GM06990 (cell line): ENCODE measurements at regions not wholly inside any gene's neighbourhood (a gene's known extent, or its start where the extent isn't known, plus 50 kb on each side); places are given as distances from the start of the nearest gene placed in this dataset.

Experiments
- DNase-seq: peaks from one replicate; pipeline ENCODE4 v3.0.0-alpha.2; 2011; ENCODE audit not compliant: insufficient read length; ENCODE audit errors: extremely low read depth
- H3K27me3 ChIP-seq: replicated peaks from 2 replicates; pipeline ENCODE4 v1.6.0; 2011; ENCODE audit warnings: low read length; ENCODE audit not compliant: control insufficient read depth, insufficient read depth
- H3K36me3 ChIP-seq: 2 replicates; pipeline ENCODE4 v1.5.1; 2011; ENCODE audit warnings: low read length; ENCODE audit not compliant: control insufficient read depth, insufficient read depth
- H3K4me3 ChIP-seq: replicated peaks from 2 replicates; pipeline ENCODE4 v1.5.1; 2011; ENCODE audit warnings: low read depth, mild to moderate bottlenecking, control low read depth, low read length
- TF ChIP-seq, protein P1 (sequence below): IDR thresholded peaks from 2 replicates; pipeline ENCODE4 v1.5.1; 2011; ENCODE audit warnings: low read length, control low read depth, mild to moderate bottlenecking, inconsistent platforms; ENCODE audit not compliant: insufficient read depth, poor library complexity, severe bottlenecking

DNA sequence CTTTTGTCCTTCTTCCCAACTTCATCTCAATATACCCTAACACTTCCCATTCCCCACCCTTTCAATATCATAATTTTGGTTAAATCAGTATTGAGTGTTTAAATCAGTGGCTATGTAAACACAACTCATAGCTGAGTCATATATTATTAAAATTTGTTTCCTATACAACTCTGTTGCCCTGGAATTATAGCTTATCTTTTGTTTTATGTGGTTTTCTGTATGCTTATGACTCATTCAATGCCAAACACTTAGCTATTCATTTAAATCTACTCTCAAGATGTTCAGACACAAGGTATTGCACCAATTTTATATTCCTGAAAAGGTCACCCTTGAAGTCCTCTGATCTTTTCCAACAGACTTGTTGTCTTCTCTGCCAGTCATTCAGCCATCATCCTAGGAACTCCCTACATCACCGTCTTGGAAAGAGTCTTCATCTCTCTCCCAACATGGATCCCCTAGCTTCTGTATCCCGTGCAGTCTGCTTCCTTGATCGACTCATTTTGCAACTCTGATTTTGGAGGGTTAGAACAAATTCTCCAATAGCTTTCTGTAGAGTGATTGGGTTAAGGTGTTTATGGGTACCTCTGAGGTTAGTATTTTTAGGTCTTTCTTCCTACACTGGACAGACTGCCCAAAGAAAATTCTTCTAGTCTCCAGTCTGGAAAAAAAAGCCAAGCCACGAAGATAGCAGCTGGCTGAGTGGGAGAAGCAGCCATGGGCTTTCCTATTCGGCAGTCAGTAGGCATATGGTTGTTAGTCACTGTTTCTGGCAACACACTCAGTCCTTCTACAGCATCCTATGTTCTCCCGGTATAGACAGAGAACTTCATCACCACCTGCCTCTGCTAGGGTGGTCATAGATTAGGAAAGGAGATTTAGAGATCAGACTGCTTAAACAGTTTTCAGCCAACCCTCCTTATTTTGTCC is 102.1 kb downstream of the CRPPA start:
- Histone ChIP-seq H3K36me3 (no peaks in the 10 kb centered on the region), H3K27me3 (no peaks in the 10 kb centered on the region), H3K4me3 (no peak overlapping the region)
- no peak for DNase-seq
- TF ChIP-seq, protein P1, sequence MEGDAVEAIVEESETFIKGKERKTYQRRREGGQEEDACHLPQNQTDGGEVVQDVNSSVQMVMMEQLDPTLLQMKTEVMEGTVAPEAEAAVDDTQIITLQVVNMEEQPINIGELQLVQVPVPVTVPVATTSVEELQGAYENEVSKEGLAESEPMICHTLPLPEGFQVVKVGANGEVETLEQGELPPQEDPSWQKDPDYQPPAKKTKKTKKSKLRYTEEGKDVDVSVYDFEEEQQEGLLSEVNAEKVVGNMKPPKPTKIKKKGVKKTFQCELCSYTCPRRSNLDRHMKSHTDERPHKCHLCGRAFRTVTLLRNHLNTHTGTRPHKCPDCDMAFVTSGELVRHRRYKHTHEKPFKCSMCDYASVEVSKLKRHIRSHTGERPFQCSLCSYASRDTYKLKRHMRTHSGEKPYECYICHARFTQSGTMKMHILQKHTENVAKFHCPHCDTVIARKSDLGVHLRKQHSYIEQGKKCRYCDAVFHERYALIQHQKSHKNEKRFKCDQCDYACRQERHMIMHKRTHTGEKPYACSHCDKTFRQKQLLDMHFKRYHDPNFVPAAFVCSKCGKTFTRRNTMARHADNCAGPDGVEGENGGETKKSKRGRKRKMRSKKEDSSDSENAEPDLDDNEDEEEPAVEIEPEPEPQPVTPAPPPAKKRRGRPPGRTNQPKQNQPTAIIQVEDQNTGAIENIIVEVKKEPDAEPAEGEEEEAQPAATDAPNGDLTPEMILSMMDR: no peak

DNA sequence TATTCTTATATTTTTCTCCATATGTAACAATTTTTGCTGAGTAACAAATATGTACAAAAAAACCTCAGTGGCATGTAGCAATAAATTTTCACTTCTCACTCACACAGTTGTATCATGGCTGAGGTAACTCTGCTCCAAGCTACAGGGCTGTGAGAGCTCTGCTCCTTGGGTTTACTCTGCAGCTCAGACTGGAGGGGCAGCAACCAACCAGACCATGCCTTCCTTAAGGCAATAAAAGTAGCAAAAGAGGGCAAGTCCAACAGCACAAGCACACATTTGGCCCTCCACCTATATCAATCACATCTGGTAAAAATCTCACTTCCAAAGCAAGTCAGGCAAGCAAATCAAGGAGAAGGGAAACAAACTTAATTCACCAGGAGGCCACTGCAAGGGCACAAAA is 102.9 kb downstream of the CRPPA start:
- DNase-seq: no peak

DNA sequence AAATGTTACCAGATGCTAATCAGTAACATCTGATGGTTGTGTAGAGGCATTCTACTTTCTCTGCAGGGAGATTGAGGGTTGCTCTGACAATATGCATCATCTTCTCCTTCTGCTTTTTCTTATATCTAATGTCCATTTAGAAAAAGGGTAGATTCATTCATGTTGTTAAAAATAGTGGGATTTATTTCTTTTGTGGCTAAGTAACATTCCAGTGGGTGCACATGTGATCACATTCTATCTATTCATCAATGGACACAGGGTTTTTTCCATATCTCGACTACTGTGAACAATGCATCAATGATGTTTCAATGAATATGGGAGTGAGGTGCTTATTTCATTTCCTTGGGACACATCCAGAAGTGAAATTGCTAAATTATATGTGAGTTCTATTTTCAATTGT is 103.9 kb downstream of the CRPPA start:
- no peak for DNase-seq
- Histone ChIP-seq H3K36me3 (no peaks in the 10 kb centered on the region), H3K27me3 (no peaks in the 10 kb centered on the region), H3K4me3 (no peak overlapping the region)
- TF ChIP-seq, protein P1: no peak

More for the DNA sequence above, 102.9 kb downstream of the CRPPA start:
- Histone ChIP-seq H3K36me3 (no peaks in the 10 kb centered on the region), H3K27me3 (no peaks in the 10 kb centered on the region), H3K4me3 (no peak overlapping the region)
- TF ChIP-seq, protein P1: no peak

DNA sequence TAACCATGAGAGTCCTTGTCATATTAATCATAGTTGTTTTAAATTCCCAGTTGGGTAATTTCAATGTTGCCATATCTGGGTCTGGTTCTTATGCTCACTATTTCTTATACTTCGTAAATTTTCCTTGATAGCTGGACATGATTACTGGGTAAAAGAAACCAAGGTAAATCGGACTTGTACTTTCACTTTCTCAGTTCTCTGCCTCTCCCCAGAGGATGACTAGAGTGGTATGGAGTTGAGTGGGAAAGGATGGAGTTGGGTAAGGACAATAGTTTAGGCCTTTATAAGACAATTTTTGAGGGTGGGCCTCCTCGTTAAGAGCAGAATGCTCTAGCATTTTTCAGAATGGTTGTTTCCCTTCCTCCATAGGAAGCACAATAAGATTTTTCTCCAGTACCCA is 106.1 kb downstream of the CRPPA start:
- H3K27me3 ChIP-seq: no peaks in the 10 kb centered on the region
- TF ChIP-seq, protein P1: no peak
- no peak for DNase-seq
- no peaks in the 10 kb centered on the region for H3K36me3 ChIP-seq
- no peak overlapping the region for H3K4me3 ChIP-seq

DNA sequence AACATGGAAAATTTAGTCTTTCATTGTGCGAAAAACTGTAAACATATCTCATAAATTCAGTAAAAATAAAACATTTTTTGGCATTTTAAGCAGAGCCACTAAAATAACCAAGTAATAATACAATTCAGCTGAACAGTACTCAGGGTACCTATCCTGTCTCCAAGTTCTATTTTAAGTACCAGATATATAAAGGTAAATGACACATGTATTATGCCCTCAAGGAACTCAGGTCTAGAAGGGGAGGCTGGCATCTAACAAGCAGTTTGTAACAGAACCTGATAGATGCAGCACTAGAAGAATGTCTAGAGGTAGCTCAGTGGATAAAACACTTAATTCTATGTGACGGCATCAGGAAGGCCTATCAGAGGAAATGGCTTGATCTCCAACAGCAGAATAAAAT is 112.2 kb downstream of the CRPPA start:
- H3K27me3 ChIP-seq: no peaks in the 10 kb centered on the region
- TF ChIP-seq, protein P1: no peak
- no peaks in the 10 kb centered on the region for H3K36me3 ChIP-seq
- DNase-seq: no peak
- H3K4me3 ChIP-seq: no peak overlapping the region
